Neural progenitor cell (in vitro differentiated cells): ENCODE measurements at regions not wholly inside any gene's neighbourhood (a gene's known extent, or its start where the extent isn't known, plus 50 kb on each side); places are given as distances from the start of the nearest gene placed in this dataset.
A peak's percentile ranks its signal among the peaks of the same experiment; 100 is the strongest.

ENCODE experiments used
- DNase-seq: peaks from one replicate; pipeline ENCODE4 v3.0.0-alpha.2; 2016; ENCODE audit warnings: low spot score
- H2AFZ ChIP-seq: fragments of 200-600 bp; sonication (generic); replicated peaks from 2 replicates; pipeline ENCODE4 v1.6.1; 2016; ENCODE audit warnings: antibody characterized with exemption
- H3F3A ChIP-seq: fragments of 200-600 bp; sonication (generic); 2 replicates; pipeline ENCODE4 v1.6.1; 2016; ENCODE audit warnings: antibody characterized with exemption, low read depth
- H3K27ac ChIP-seq: fragments of 200-600 bp; sonication (generic); 2 replicates; pipeline ENCODE4 v1.5.1; 2016; ENCODE audit warnings: mild to moderate bottlenecking
- H3K27me3 ChIP-seq: fragments of 200-600 bp; sonication (generic); 2 replicates; pipeline ENCODE4 v1.6.1; 2016; ENCODE audit warnings: mild to moderate bottlenecking, moderate library complexity
- H3K36me3 ChIP-seq: fragments of 200-600 bp; sonication (generic); 2 replicates; pipeline ENCODE4 v1.5.1; 2016
- H3K4me1 ChIP-seq: fragments of 200-600 bp; sonication (generic); 2 replicates; pipeline ENCODE4 v1.6.1; 2016; ENCODE audit warnings: mixed run types
- H3K4me2 ChIP-seq: fragments of 200-600 bp; sonication (generic); 2 replicates; pipeline ENCODE4 v1.6.1; 2016
- H3K4me3 ChIP-seq: fragments of 200-600 bp; sonication (generic); 2 replicates; pipeline ENCODE4 v1.5.1; 2016
- H3K79me2 ChIP-seq: fragments of 200-600 bp; sonication (generic); 2 replicates; pipeline ENCODE4 v1.6.1; 2016; ENCODE audit warnings: low read depth
- H3K9ac ChIP-seq: fragments of 200-600 bp; sonication (generic); 2 replicates; pipeline ENCODE4 v1.6.1; 2016
- H3K9me3 ChIP-seq: fragments of 200-600 bp; sonication (generic); 2 replicates; pipeline ENCODE4 v1.5.1; 2016; ENCODE audit warnings: low read depth
- H4K20me1 ChIP-seq: fragments of 200-600 bp; sonication (generic); 2 replicates; pipeline ENCODE4 v1.6.1; 2016; ENCODE audit warnings: low read depth
- H3K27ac Mint-ChIP-seq: 3 replicates; pipeline ENCODE4 v1.8.0; 2021; ENCODE audit warnings: mixed read lengths
- H3K27me3 Mint-ChIP-seq: 2 replicates; pipeline ENCODE4 v1.8.0; 2022; ENCODE audit warnings: low read depth, mild to moderate bottlenecking, inconsistent platforms, moderate library complexity, mixed read lengths; ENCODE audit not compliant: insufficient read depth
- H3K36me3 Mint-ChIP-seq: 3 replicates; pipeline ENCODE4 v1.8.0; 2021; ENCODE audit warnings: mixed read lengths
- H3K4me1 Mint-ChIP-seq: 3 replicates; pipeline ENCODE4 v1.8.0; 2021; ENCODE audit warnings: mixed read lengths
- H3K4me3 Mint-ChIP-seq: 3 replicates; pipeline ENCODE4 v1.8.0; 2021; ENCODE audit warnings: mild to moderate bottlenecking, moderate library complexity, mixed read lengths
- H3K9me3 Mint-ChIP-seq: 3 replicates; pipeline ENCODE4 v1.8.0; 2020; ENCODE audit warnings: mixed read lengths
- CTCF ChIP-seq: fragments of 200-600 bp; sonication (generic); IDR thresholded peaks from 2 replicates; pipeline ENCODE4 v1.5.1; 2017; ENCODE audit warnings: antibody characterized with exemption, mild to moderate bottlenecking
- EZH2 ChIP-seq: fragments of 200-600 bp; sonication (generic); IDR thresholded peaks from 2 replicates; pipeline ENCODE4 v1.6.1; 2017; ENCODE audit warnings: antibody characterized with exemption, mild to moderate bottlenecking, moderate library complexity
- EZH2phosphoT487 ChIP-seq: fragments of 200-600 bp; sonication (generic); IDR thresholded peaks from 2 replicates; pipeline ENCODE4 v1.6.1; 2017; ENCODE audit warnings: antibody characterized with exemption

- H3K27ac ChIP-seq, result no peak overlapping the region
- DNase-seq, result no peak
- no peaks in the 10 kb centered on the region for H3K9me3 Mint-ChIP-seq
- H3K79me2 ChIP-seq, result no peaks in the 10 kb centered on the region
- no peaks in the 10 kb centered on the region for H3K9me3 ChIP-seq
- H3K36me3 ChIP-seq, result no peaks in the 10 kb centered on the region
- peaks cover 17% of the 10 kb centered on the region for H3K4me1 Mint-ChIP-seq
- H3K27me3 Mint-ChIP-seq, result no peaks in the 10 kb centered on the region
- H4K20me1 ChIP-seq, result no peaks in the 10 kb centered on the region
- H3K4me2 ChIP-seq, result no peak overlapping the region
- H3K9ac ChIP-seq, result no peak overlapping the region
- no peak overlapping the region for H3K27ac Mint-ChIP-seq
- no peak overlapping the region for H3K4me3 ChIP-seq
- no peaks in the 10 kb centered on the region for H3F3A ChIP-seq
- no peaks in the 10 kb centered on the region for H3K27me3 ChIP-seq
- no peaks in the 10 kb centered on the region for H3K36me3 Mint-ChIP-seq
- TF ChIP-seq EZH2phosphoT487, result no peak
- TF ChIP-seq EZH2, result no peak
- no peak for TF ChIP-seq CTCF
- H2AFZ ChIP-seq, result no peak overlapping the region
- peaks cover 19% of the 10 kb centered on the region for H3K4me1 ChIP-seq
- H3K4me3 Mint-ChIP-seq, result no peak overlapping the region
Measured at GRCh38 chr6:79797163-79797764, 150.1 kb downstream of the ELOVL4 start.

- no peaks in the 10 kb centered on the region for H3K27me3 ChIP-seq
- no peak overlapping the region for H3K4me3 ChIP-seq
- H3K79me2 ChIP-seq, result no peaks in the 10 kb centered on the region
- no peak for DNase-seq
- no peak overlapping the region for H3K27ac ChIP-seq
- Mint-ChIP-seq H3K36me3 (no peaks in the 10 kb centered on the region), H3K27me3 (no peaks in the 10 kb centered on the region), H3K4me3 (no peak overlapping the region), H3K27ac (no peak overlapping the region), H3K4me1 (peaks cover 10% of the 10 kb centered on the region), H3K9me3 (no peaks in the 10 kb centered on the region)
- peak overlapping the region; percentile 6 for H3K4me2 ChIP-seq
- H3K9ac ChIP-seq, result no peak overlapping the region
- no peaks in the 10 kb centered on the region for H3K9me3 ChIP-seq
- H4K20me1 ChIP-seq, result no peaks in the 10 kb centered on the region
- H3K36me3 ChIP-seq, result no peaks in the 10 kb centered on the region
- no peak for TF ChIP-seq EZH2phosphoT487
- TF ChIP-seq CTCF, result no peak
- H3F3A ChIP-seq, result no peaks in the 10 kb centered on the region
- H2AFZ ChIP-seq, result peak overlapping the region; percentile 52
- peaks cover 15% of the 10 kb centered on the region for H3K4me1 ChIP-seq
Measured at GRCh38 chr6:79796197-79796596, 151.2 kb downstream of the ELOVL4 start.

GRCh38 chr6:79789896-79790295, 157.5 kb downstream of the ELOVL4 start:
- peaks cover 2% of the 10 kb centered on the region for H3K27me3 Mint-ChIP-seq
- Histone ChIP-seq H3K4me2 (no peak overlapping the region), H3K9ac (no peak overlapping the region), H3K27ac (no peak overlapping the region), H3K27me3 (no peaks in the 10 kb centered on the region), H2AFZ (no peak overlapping the region), H3K9me3 (no peaks in the 10 kb centered on the region), H4K20me1 (no peaks in the 10 kb centered on the region), H3F3A (no peaks in the 10 kb centered on the region), H3K4me1 (peaks cover 11% of the 10 kb centered on the region), H3K79me2 (no peaks in the 10 kb centered on the region), H3K36me3 (no peaks in the 10 kb centered on the region), H3K4me3 (no peak overlapping the region)
- no peaks in the 10 kb centered on the region for H3K36me3 Mint-ChIP-seq
- peak overlapping the region; percentile 78 for H3K27ac Mint-ChIP-seq
- TF ChIP-seq EZH2, result no peak
- no peak for TF ChIP-seq EZH2phosphoT487
- no peak for TF ChIP-seq CTCF
- H3K4me3 Mint-ChIP-seq, result no peak overlapping the region
- DNase-seq, result no peak
- peaks cover 34% of the 10 kb centered on the region for H3K4me1 Mint-ChIP-seq
- H3K9me3 Mint-ChIP-seq, result no peaks in the 10 kb centered on the region
